ENCODE measurements at regions not wholly inside any gene's neighbourhood (a gene's known extent, or its start where the extent isn't known, plus 50 kb on each side); places are given as distances from the start of the nearest gene placed in this dataset.

DNA sequence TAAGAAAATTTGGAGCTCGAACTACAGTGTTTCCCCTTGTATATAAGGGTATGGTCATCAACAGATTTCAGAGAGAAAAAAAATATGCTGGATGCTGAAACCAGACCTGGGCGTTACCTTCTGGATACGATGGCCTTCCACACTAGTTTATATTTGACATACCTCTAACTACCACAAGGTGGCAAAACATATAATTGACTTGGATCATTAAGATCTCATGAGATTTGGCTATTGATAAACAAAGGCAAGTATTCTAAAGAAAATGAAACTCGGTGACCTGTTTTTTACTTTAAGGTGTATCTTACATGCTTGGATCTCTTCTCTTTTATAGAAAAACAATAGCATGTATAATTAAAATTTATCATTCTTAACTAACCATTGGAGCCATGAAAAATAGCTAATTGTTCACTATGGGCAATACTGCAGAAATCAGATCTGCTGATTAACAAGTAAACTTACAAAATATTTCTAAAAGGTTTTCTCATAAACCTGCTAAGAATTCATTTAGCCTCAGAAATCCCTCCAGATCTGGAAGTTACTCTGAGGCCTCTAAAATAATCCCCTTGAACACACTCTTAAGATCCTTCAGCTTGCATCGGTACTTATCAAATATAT, 300.6 kb upstream of the KCNH8 start:
- TF ChIP-seq RAD21 (IDR thresholded peaks at IDR 0.05; ENCODE audit: low read depth) (peak; percentile 41; the same call in 1 of the 2 replicates), CEBPB (IDR thresholded peaks at IDR 0.05) (no peak)

DNA sequence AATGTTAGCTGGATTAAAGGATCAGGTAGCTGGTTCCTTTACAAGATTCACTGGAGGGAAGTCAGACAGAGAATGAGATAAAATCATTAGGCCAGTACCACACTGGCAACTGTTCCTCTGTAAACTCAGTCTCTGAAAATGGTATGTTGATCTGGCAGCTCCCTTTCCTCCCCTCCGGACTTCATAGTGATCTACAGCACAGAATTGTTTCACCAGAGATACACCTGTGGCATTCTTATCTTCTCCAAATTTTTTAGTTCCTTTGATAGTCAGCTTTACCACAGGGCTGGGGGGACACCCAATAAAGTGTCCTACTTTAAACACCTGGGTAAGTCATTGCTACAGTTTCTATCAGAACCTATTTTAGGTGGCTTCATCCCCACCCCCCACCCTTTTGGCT, 304.3 kb upstream of the KCNH8 start:
- no peak for TF ChIP-seq EGR1 (IDR thresholded peaks at IDR 0.05)

DNA sequence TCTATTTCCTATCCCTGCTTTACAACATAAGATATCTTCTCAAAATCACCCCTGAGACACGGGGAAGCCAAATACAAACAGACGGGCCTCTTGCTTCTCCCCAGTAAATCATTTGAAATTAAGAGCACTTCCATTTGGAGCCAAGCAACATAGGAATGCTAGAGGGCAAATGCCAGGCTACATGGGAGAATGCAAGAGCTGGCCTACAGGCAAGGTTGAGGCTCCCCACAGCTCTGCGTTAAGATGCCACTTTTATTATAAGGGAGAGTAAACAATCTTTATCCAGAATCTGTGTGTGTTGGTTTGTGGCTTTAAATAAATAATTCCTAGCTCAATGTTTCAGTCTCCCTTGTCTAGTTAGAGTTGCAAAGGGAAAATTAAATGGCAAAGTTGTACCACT, 305.1 kb upstream of the KCNH8 start:
- no peak for TF ChIP-seq EGR1 (IDR thresholded peaks at IDR 0.05)
- TF ChIP-seq TCF12 (IDR thresholded peaks at IDR 0.05; ENCODE audit: low read depth): no peak
- no peak for TF ChIP-seq TAF1 (IDR thresholded peaks at IDR 0.05; ENCODE audit: low read depth)

DNA sequence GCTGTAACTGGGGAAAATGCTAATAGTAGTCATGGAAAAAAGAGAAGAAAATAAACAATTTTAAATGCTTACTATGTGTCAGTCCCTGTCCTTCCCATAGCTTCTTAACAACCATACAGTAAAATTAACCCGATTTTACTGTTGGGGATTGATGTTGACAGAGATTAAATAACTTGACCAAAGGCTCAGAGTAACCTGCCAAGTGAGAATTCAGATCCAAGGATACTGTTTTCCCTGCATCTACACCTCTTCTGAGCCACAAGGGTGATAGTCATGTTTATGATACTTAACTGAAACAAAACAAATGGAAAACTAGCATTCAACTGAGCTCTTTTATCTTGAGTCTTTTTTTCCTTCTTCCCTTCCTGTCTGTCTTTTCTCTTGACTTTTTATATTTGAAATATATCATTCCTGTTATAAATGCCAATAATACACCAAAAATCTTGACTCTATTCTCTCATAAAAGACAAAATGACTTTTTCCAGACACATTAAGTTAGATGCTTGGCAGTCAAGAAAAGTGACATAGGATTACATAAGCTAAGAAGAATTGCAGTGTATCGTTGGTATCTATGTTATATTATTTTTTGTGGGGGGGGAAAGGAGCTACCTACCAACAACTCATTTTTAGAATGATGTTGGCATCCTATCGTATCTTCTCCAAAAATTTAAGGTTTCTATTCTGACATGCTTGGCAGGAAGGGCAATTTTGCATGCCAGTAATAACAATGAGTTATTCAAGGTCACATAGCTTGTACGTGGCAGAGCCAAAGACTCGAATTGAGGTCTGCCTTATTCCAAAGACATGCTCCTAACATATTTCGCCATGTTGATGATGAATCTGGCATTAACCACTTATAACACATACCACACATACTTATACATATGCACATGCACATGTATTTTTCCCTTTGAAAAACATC, 306.6 kb upstream of the KCNH8 start:
- TF ChIP-seq RAD21 (IDR thresholded peaks at IDR 0.05; ENCODE audit: low read depth): no peak
- no peak for TF ChIP-seq EGR1 (IDR thresholded peaks at IDR 0.05)
- TF ChIP-seq, protein P1, sequence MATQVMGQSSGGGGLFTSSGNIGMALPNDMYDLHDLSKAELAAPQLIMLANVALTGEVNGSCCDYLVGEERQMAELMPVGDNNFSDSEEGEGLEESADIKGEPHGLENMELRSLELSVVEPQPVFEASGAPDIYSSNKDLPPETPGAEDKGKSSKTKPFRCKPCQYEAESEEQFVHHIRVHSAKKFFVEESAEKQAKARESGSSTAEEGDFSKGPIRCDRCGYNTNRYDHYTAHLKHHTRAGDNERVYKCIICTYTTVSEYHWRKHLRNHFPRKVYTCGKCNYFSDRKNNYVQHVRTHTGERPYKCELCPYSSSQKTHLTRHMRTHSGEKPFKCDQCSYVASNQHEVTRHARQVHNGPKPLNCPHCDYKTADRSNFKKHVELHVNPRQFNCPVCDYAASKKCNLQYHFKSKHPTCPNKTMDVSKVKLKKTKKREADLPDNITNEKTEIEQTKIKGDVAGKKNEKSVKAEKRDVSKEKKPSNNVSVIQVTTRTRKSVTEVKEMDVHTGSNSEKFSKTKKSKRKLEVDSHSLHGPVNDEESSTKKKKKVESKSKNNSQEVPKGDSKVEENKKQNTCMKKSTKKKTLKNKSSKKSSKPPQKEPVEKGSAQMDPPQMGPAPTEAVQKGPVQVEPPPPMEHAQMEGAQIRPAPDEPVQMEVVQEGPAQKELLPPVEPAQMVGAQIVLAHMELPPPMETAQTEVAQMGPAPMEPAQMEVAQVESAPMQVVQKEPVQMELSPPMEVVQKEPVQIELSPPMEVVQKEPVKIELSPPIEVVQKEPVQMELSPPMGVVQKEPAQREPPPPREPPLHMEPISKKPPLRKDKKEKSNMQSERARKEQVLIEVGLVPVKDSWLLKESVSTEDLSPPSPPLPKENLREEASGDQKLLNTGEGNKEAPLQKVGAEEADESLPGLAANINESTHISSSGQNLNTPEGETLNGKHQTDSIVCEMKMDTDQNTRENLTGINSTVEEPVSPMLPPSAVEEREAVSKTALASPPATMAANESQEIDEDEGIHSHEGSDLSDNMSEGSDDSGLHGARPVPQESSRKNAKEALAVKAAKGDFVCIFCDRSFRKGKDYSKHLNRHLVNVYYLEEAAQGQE (IDR thresholded peaks at IDR 0.05; ENCODE audit: low read depth): no peak
- TF ChIP-seq TCF12 (IDR thresholded peaks at IDR 0.05; ENCODE audit: low read depth): no peak
- TF ChIP-seq CREB1 (IDR thresholded peaks at IDR 0.05; ENCODE audit: low read depth): no peak
- TF ChIP-seq ZBTB7A (IDR thresholded peaks at IDR 0.05; ENCODE audit: low read depth): no peak
- TF ChIP-seq YY1 (IDR thresholded peaks at IDR 0.05; ENCODE audit: low read depth): no peak
- TF ChIP-seq, protein P2, sequence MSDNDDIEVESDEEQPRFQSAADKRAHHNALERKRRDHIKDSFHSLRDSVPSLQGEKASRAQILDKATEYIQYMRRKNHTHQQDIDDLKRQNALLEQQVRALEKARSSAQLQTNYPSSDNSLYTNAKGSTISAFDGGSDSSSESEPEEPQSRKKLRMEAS (IDR thresholded peaks at IDR 0.05): no peak
- no peak for TF ChIP-seq NFIC (IDR thresholded peaks at IDR 0.05)

DNA sequence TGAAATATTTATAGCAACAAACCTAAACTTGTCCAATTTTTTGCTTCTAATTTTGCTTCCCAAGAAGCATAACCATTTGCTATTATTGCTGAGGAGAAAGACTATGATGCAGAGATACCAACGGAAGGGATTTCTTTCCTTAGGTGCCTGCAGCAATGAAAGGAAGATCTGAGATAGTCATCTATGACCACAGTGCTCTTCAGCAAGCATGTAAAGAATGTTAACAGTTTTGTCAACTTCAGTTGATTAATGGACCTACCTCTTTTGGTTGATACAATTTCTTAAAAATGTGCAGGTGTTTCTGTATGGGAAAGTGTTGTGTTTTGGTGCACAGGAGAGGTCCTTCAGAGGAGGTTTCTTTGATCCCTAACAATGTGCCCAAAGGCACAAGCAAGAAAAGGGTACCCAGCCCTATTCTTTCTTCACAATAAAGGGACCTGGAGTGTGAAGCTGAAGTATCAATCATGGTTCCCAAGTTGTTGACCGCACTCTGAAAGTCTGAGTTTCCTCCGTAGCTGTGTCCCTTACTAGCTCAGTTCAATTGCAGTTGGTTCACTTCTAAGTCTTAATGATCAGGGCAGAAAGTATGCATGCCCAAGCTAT, 307.7 kb upstream of the KCNH8 start:
- no peak for TF ChIP-seq CEBPB (IDR thresholded peaks at IDR 0.05)
- no peak for TF ChIP-seq TCF12 (IDR thresholded peaks at IDR 0.05; ENCODE audit: low read depth)
- TF ChIP-seq NFIC (IDR thresholded peaks at IDR 0.05): no peak
- TF ChIP-seq, protein P2 (IDR thresholded peaks at IDR 0.05): no peak
- TF ChIP-seq TEAD4 (IDR thresholded peaks at IDR 0.05): no peak
- TF ChIP-seq, protein P3, sequence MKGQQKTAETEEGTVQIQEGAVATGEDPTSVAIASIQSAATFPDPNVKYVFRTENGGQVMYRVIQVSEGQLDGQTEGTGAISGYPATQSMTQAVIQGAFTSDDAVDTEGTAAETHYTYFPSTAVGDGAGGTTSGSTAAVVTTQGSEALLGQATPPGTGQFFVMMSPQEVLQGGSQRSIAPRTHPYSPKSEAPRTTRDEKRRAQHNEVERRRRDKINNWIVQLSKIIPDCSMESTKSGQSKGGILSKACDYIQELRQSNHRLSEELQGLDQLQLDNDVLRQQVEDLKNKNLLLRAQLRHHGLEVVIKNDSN (IDR thresholded peaks at IDR 0.05): no peak
- no peak for TF ChIP-seq EGR1 (IDR thresholded peaks at IDR 0.05)
- no peak for TF ChIP-seq EP300 (IDR thresholded peaks at IDR 0.05; ENCODE audit: borderline replicate concordance)
- no peak for TF ChIP-seq FOXM1 (IDR thresholded peaks at IDR 0.05; ENCODE audit: borderline replicate concordance, low read depth)
- no peak for TF ChIP-seq CREB1 (IDR thresholded peaks at IDR 0.05; ENCODE audit: low read depth)
- no peak for TF ChIP-seq ZBTB7A (IDR thresholded peaks at IDR 0.05; ENCODE audit: low read depth)
- no peak for TF ChIP-seq RAD21 (IDR thresholded peaks at IDR 0.05; ENCODE audit: low read depth)
- TF ChIP-seq, protein P1 (IDR thresholded peaks at IDR 0.05; ENCODE audit: low read depth): no peak
- TF ChIP-seq YY1 (IDR thresholded peaks at IDR 0.05; ENCODE audit: low read depth): no peak
- no peak for TF ChIP-seq TAF1 (IDR thresholded peaks at IDR 0.05; ENCODE audit: low read depth)

DNA sequence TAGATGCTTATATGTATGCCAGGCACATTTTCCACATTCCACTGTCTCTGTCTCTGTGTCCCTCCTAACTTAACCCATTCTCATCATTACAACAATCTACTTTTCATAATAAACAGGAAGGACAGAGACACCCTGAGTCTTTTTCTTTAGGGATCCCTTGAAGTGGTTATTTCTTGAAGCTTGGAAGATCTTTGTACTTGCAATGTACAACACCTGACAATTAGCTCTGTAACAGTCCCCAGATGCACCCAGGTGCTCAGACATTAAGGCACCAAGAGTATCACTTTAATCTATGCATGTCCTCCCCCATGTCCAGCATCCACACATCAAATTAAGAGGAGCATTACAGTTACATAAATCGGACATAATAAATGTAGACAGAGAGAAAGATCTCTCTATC, 309.6 kb upstream of the KCNH8 start:
- TF ChIP-seq TAF1 (IDR thresholded peaks at IDR 0.05; ENCODE audit: low read depth): no peak
- TF ChIP-seq CEBPB (IDR thresholded peaks at IDR 0.05): no peak
- TF ChIP-seq EP300 (IDR thresholded peaks at IDR 0.05; ENCODE audit: borderline replicate concordance): no peak
- TF ChIP-seq, protein P2 (IDR thresholded peaks at IDR 0.05): no peak
- no peak for TF ChIP-seq NFIC (IDR thresholded peaks at IDR 0.05)
- no peak for TF ChIP-seq TEAD4 (IDR thresholded peaks at IDR 0.05)
- no peak for TF ChIP-seq TCF12 (IDR thresholded peaks at IDR 0.05; ENCODE audit: low read depth)
- TF ChIP-seq, protein P1 (IDR thresholded peaks at IDR 0.05; ENCODE audit: low read depth): no peak
- no peak for TF ChIP-seq EGR1 (IDR thresholded peaks at IDR 0.05)
- TF ChIP-seq ZBTB7A (IDR thresholded peaks at IDR 0.05; ENCODE audit: low read depth): no peak
- TF ChIP-seq YY1 (IDR thresholded peaks at IDR 0.05; ENCODE audit: low read depth): no peak
- TF ChIP-seq, protein P3 (IDR thresholded peaks at IDR 0.05): no peak

All from Ishikawa (cell line).